ENCODE measurements at regions not wholly inside any gene's neighbourhood (a gene's known extent, or its start where the extent isn't known, plus 50 kb on each side); places are given as distances from the start of the nearest gene placed in this dataset.
A peak's percentile ranks its signal among the peaks of the same experiment; 100 is the strongest.

DNA sequence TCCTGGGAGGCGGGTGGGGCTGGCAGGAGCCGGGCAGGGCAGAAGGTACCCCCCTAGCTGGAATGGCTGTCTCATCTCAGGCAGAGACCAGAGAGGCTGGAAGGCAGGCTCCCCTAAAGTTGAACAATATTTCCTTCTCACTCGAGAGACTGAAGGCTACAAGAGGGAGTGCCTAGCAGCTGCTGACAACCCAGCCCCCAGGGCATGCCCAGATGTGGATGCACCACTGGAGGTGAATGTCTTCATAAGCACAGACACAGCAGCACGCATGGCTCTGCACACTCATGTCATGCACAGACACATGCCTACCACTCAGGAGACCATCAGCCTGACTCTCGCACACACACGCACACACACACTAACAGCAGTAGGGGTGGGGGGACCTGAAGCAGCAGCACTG lies 179.0 kb downstream of the CCT6B start:
- Histone ChIP-seq H3K9me3 (ENCODE audit: control insufficient read depth, low read depth, low read length) (no peaks in the 10 kb centered on the region), H4K8ac (replicated peaks; ENCODE audit: insufficient read length, low read depth, low read length) (no peak overlapping the region), H2BK20ac (ENCODE audit: low read depth, low read length, poor library complexity, severe bottlenecking) (no peak overlapping the region), H3K9ac (ENCODE audit: extremely low read depth, insufficient read length, low read length) (no peak overlapping the region), H3K27ac (ENCODE audit: insufficient read length, low read depth, low read length) (no peak overlapping the region), H2BK120ac (ENCODE audit: low read depth, low read length, poor library complexity, severe bottlenecking) (no peak overlapping the region), H3K4me2 (ENCODE audit: insufficient read depth, insufficient read length, low read length) (no peak overlapping the region), H3K23ac (ENCODE audit: insufficient read length, low read depth, low read length) (no peak overlapping the region), H3K4me1 (ENCODE audit: insufficient read depth, low read length) (no peaks in the 10 kb centered on the region), H2AFZ (ENCODE audit: low read length) (no peak overlapping the region), H3K23me2 (ENCODE audit: insufficient read length, low read depth, low read length, poor library complexity, severe bottlenecking) (no peaks in the 10 kb centered on the region), H3K56ac (ENCODE audit: insufficient read length, low read depth, low read length) (no peak overlapping the region), H4K5ac (ENCODE audit: insufficient read length, low read depth, low read length) (no peak overlapping the region), H3K4ac (ENCODE audit: low read depth, low read length) (no peak overlapping the region), H3K79me2 (ENCODE audit: insufficient read depth, low read length) (no peaks in the 10 kb centered on the region), H3K18ac (ENCODE audit: insufficient read length, low read depth, low read length) (no peak overlapping the region), H2BK12ac (ENCODE audit: insufficient read length, low read depth, low read length) (no peak overlapping the region), H3T11ph (ENCODE audit: low read length) (no peak overlapping the region), H2BK15ac (ENCODE audit: low read depth, low read length) (no peak overlapping the region), H2BK5ac (ENCODE audit: insufficient read length, low read length) (no peak overlapping the region), H3K14ac (ENCODE audit: insufficient read depth, low read length) (peak overlapping the region; percentile 69), H2AK5ac (ENCODE audit: insufficient read length, low read length) (no peak overlapping the region), H4K91ac (ENCODE audit: insufficient read length, low read depth, low read length) (no peak overlapping the region), H3K79me1 (ENCODE audit: insufficient read depth, low read depth, low read length, poor library complexity, severe bottlenecking) (no peaks in the 10 kb centered on the region), H3K27me3 (ENCODE audit: insufficient read depth, low read length) (no peaks in the 10 kb centered on the region), H4K20me1 (ENCODE audit: control insufficient read depth, insufficient read depth, insufficient read length) (no peaks in the 10 kb centered on the region)
- H3K27ac Mint-ChIP-seq, result no peak overlapping the region
- TF ChIP-seq, protein P1, sequence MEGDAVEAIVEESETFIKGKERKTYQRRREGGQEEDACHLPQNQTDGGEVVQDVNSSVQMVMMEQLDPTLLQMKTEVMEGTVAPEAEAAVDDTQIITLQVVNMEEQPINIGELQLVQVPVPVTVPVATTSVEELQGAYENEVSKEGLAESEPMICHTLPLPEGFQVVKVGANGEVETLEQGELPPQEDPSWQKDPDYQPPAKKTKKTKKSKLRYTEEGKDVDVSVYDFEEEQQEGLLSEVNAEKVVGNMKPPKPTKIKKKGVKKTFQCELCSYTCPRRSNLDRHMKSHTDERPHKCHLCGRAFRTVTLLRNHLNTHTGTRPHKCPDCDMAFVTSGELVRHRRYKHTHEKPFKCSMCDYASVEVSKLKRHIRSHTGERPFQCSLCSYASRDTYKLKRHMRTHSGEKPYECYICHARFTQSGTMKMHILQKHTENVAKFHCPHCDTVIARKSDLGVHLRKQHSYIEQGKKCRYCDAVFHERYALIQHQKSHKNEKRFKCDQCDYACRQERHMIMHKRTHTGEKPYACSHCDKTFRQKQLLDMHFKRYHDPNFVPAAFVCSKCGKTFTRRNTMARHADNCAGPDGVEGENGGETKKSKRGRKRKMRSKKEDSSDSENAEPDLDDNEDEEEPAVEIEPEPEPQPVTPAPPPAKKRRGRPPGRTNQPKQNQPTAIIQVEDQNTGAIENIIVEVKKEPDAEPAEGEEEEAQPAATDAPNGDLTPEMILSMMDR (conservative IDR thresholded peaks at IDR 0.05), result no peak
- peaks cover 26% of the 10 kb centered on the region for H3K27me3 Mint-ChIP-seq (ENCODE audit: low read depth)
- peaks cover 0 to 8% of the 10 kb centered on the region in 2 experiments; a peak in 2 of 4 replicates for H3K4me1 Mint-ChIP-seq
- H3K36me3 Mint-ChIP-seq (ENCODE audit: insufficient read depth in 1 of 3, low read depth in 3 of 3), result no peaks in the 10 kb centered on the region
- H3K4me3 Mint-ChIP-seq, result no peak overlapping the region
- H3K9me3 Mint-ChIP-seq, result no peaks in the 10 kb centered on the region
- no CpG with 5 or more reads among the region's 6 CpGs for whole genome bisulfite sequencing (ENCODE audit: extremely low coverage, insufficient read length, low lambda C conversion rate)
- DNase-seq, result no peak

All from H9 (cell line).